ENCODE measurements at regions not wholly inside any gene's neighbourhood (a gene's known extent, or its start where the extent isn't known, plus 50 kb on each side); places are given as distances from the start of the nearest gene placed in this dataset.

DNA sequence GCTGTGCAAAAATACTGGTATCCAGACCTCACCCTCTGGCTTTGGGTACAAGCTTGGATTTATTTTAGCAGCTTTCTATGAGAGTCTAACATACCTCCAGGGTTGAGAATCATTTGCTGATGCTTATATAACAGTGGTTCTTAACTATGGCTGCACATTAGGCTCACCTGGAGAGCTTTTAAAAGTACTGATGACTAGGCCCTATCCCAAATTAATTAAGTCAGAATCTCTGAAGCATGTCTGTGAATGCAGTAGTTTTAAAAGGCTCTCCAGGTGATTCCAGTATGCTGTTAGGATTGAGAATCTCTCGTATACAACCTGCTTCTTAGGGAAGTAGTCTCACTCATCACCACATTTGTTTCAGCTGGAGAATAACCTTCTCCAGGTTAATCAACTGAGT is 99.2 kb downstream of the PDHA2 start:
- ATAC-seq = no peak
- Histone ChIP-seq H4K20me1 (ENCODE audit: insufficient read depth) (no peaks in the 10 kb centered on the region), H2AFZ (ENCODE audit: low read depth, low read length, poor library complexity, severe bottlenecking) (no peak overlapping the region), H3K27me3 (ENCODE audit: insufficient read depth, low read length) (no peaks in the 10 kb centered on the region), H3K79me2 (ENCODE audit: insufficient read depth, low read length) (no peaks in the 10 kb centered on the region), H3K9me3 (ENCODE audit: control insufficient read depth in 1 of 2, insufficient read depth in 1 of 2, low read depth in 1 of 2, low read length in 2 of 2) (no peaks in the 10 kb centered on the region), H3K4me3 (replicated peaks in 1 of 2; ENCODE audit: low read depth in 1 of 2, low read length in 2 of 2) (no peak overlapping the region), H3K9ac (ENCODE audit: low read length) (no peak overlapping the region), H3K36me3 (ENCODE audit: control insufficient read depth in 1 of 2, insufficient read depth in 2 of 2, low read length in 2 of 2) (no peaks in the 10 kb centered on the region), H3K27ac (ENCODE audit: low read depth, low read length) (no peak overlapping the region), H3K4me2 (ENCODE audit: low read length) (no peak overlapping the region), H3K9me2 (ENCODE audit: insufficient read depth) (no peaks in the 10 kb centered on the region), H3K4me1 (ENCODE audit: control insufficient read depth in 1 of 2, insufficient read depth in 2 of 2, low read length in 2 of 2) (no peaks in the 10 kb centered on the region)
- POLR2A ChIA-PET = no interaction called here
- intact Hi-C loops (cut with micrococcal nuclease) = no loop called here
- DNase-seq (ENCODE audit: low read depth, low spot score) = no peak
- no TSS peak for BruUV-seq (replicated peaks)
- TF ChIP-seq SRF (IDR thresholded peaks at IDR 0.05; ENCODE audit: low read depth) = no peak
- no peak for TF ChIP-seq EZH2 (IDR thresholded peaks at IDR 0.05)
- RAD21 ChIA-PET (ENCODE audit: low non-redundant PET in 1 of 2, low total read pairs in 2 of 2, uncharacterized antibody in 2 of 2, unreplicated experiment in 2 of 2) = no interaction called here
- CTCF ChIA-PET = no interaction called here

- no TSS peak for BruUV-seq (replicated peaks)
- Histone ChIP-seq H3K4me2 (ENCODE audit: low read length) (no peak overlapping the region), H3K79me2 (ENCODE audit: insufficient read depth, low read length) (no peaks in the 10 kb centered on the region), H3K9ac (ENCODE audit: low read length) (no peak overlapping the region), H4K20me1 (ENCODE audit: insufficient read depth) (no peaks in the 10 kb centered on the region), H3K4me1 (ENCODE audit: control insufficient read depth in 1 of 2, insufficient read depth in 2 of 2, low read length in 2 of 2) (no peaks in the 10 kb centered on the region), H3K27me3 (ENCODE audit: insufficient read depth, low read length) (no peaks in the 10 kb centered on the region), H2AFZ (ENCODE audit: low read depth, low read length, poor library complexity, severe bottlenecking) (no peak overlapping the region), H3K9me2 (ENCODE audit: insufficient read depth) (no peaks in the 10 kb centered on the region; the same call in 1 of the 2 replicates), H3K36me3 (ENCODE audit: control insufficient read depth in 1 of 2, insufficient read depth in 2 of 2, low read length in 2 of 2) (no peaks in the 10 kb centered on the region), H3K9me3 (ENCODE audit: control insufficient read depth in 1 of 2, insufficient read depth in 1 of 2, low read depth in 1 of 2, low read length in 2 of 2) (0 out of 4 replicates have a peak, but pooled peaks cover 0 to 4% of the 10 kb centered on the region in 2 experiments), H3K4me3 (replicated peaks in 1 of 2; ENCODE audit: low read depth in 1 of 2, low read length in 2 of 2) (no peak overlapping the region), H3K27ac (ENCODE audit: low read depth, low read length) (no peak overlapping the region)
- ATAC-seq (no peak), DNase-seq (ENCODE audit: low read depth, low spot score) (no peak)
- no peak for TF ChIP-seq TCF7L2 (IDR thresholded peaks at IDR 0.05; ENCODE audit: borderline replicate concordance, extremely low read depth, insufficient read depth, insufficient read length)
- TF ChIP-seq ZBTB33 (IDR thresholded peaks at IDR 0.05; ENCODE audit: extremely low read depth, insufficient replicate concordance, low read length) = no peak
- no peak for TF ChIP-seq EZH2 (IDR thresholded peaks at IDR 0.05)
- TF ChIP-seq MAX (IDR thresholded peaks at IDR 0.05) = no peak
- TF ChIP-seq ZNF274 (IDR thresholded peaks at IDR 0.05; ENCODE audit: low read depth, low read length) = no peak
- TF ChIP-seq SRF (IDR thresholded peaks at IDR 0.05; ENCODE audit: low read depth) = no peak
- TF ChIP-seq FOSL1 (IDR thresholded peaks at IDR 0.05; ENCODE audit: low read depth) = no peak
- no peak for TF ChIP-seq JUND (IDR thresholded peaks at IDR 0.05)
- TF ChIP-seq ZFX (IDR thresholded peaks at IDR 0.05) = no peak
- no peak for TF ChIP-seq YY1 (IDR thresholded peaks at IDR 0.05; ENCODE audit: extremely low read depth, insufficient replicate concordance, low read depth, low read length)
- no peak for TF ChIP-seq REST (IDR thresholded peaks at IDR 0.05; ENCODE audit: low read depth)
- no peak for TF ChIP-seq POLR2A (IDR thresholded peaks at IDR 0.05; ENCODE audit: borderline replicate concordance, extremely low read depth, insufficient read depth, insufficient read length)
- CTCF ChIA-PET = no interaction called here
- intact Hi-C loops (cut with micrococcal nuclease) = no loop called here
- RAD21 ChIA-PET (ENCODE audit: low non-redundant PET in 1 of 2, low total read pairs in 2 of 2, uncharacterized antibody in 2 of 2, unreplicated experiment in 2 of 2) = no interaction called here
- POLR2A ChIA-PET = no interaction called here
Measured at GRCh38 chr4:95949136-95949765, 109.4 kb downstream of the PDHA2 start.
